ENCODE measurements at regions not wholly inside any gene's neighbourhood (a gene's known extent, or its start where the extent isn't known, plus 50 kb on each side); places are given as distances from the start of the nearest gene placed in this dataset.
A peak's percentile ranks its signal among the peaks of the same experiment; 100 is the strongest.

- Mint-ChIP-seq H3K27ac (ENCODE audit: unreplicated experiment) (no peak overlapping the region), H3K9me3 (ENCODE audit: low read depth) (peaks cover 7% of the 10 kb centered on the region), H3K4me3 (ENCODE audit: unreplicated experiment) (no peak overlapping the region), H3K27me3 (ENCODE audit: low read depth) (no peaks in the 10 kb centered on the region), H3K4me1 (ENCODE audit: low read depth) (peaks cover 9% of the 10 kb centered on the region), H3K36me3 (ENCODE audit: low read depth) (no peaks in the 10 kb centered on the region)
- DNase-seq (ENCODE audit: low spot score) = no peak
- TF ChIP-seq CTCF (IDR thresholded peaks at IDR 0.05) = no peak
These were observed 180.5 kb downstream of the KITLG start for GRCh38 chr12:88399811-88400210.

- peaks cover 6% of the 10 kb centered on the region for H3K9me3 Mint-ChIP-seq (ENCODE audit: low read depth)
- no peak for DNase-seq (ENCODE audit: low spot score)
- no peaks in the 10 kb centered on the region for H3K27me3 Mint-ChIP-seq (ENCODE audit: low read depth)
- no peak for TF ChIP-seq CTCF (IDR thresholded peaks at IDR 0.05)
- H3K4me1 Mint-ChIP-seq (ENCODE audit: low read depth) = peaks cover 9% of the 10 kb centered on the region
- no peaks in the 10 kb centered on the region for H3K36me3 Mint-ChIP-seq (ENCODE audit: low read depth)
- no peak overlapping the region for H3K27ac Mint-ChIP-seq (ENCODE audit: unreplicated experiment)
- H3K4me3 Mint-ChIP-seq (ENCODE audit: unreplicated experiment) = no peak overlapping the region
These were observed 180.0 kb downstream of the KITLG start for GRCh38 chr12:88400302-88400701.

- DNase-seq (ENCODE audit: low spot score) = no peak
- Mint-ChIP-seq H3K4me3 (ENCODE audit: unreplicated experiment) (peak overlapping the region; percentile 0), H3K36me3 (ENCODE audit: low read depth) (no peaks in the 10 kb centered on the region)
These were observed 179.1 kb downstream of the KITLG start for GRCh38 chr12:88401155-88401554.

GRCh38 chr12:88406905-88407304, 173.4 kb downstream of the KITLG start:
- Mint-ChIP-seq H3K36me3 (ENCODE audit: low read depth) (no peaks in the 10 kb centered on the region), H3K9me3 (ENCODE audit: low read depth) (peaks cover 6% of the 10 kb centered on the region), H3K4me1 (ENCODE audit: low read depth) (no peaks in the 10 kb centered on the region), H3K27me3 (ENCODE audit: low read depth) (no peaks in the 10 kb centered on the region), H3K27ac (ENCODE audit: unreplicated experiment) (no peak overlapping the region), H3K4me3 (ENCODE audit: unreplicated experiment) (no peak overlapping the region)
- TF ChIP-seq CTCF (IDR thresholded peaks at IDR 0.05) = no peak
- no peak for DNase-seq (ENCODE audit: low spot score)

More at GRCh38 chr12:88401155-88401554, 179.1 kb downstream of the KITLG start:
- TF ChIP-seq CTCF (IDR thresholded peaks at IDR 0.05) = no peak
- peaks cover 9% of the 10 kb centered on the region for H3K4me1 Mint-ChIP-seq (ENCODE audit: low read depth)
- H3K27ac Mint-ChIP-seq (ENCODE audit: unreplicated experiment) = no peak overlapping the region
- H3K9me3 Mint-ChIP-seq (ENCODE audit: low read depth) = peaks cover 6% of the 10 kb centered on the region
- no peaks in the 10 kb centered on the region for H3K27me3 Mint-ChIP-seq (ENCODE audit: low read depth)

GRCh38 chr12:88408823-88409222, 171.4 kb downstream of the KITLG start:
- H3K4me3 Mint-ChIP-seq (ENCODE audit: unreplicated experiment) = no peak overlapping the region
- DNase-seq (ENCODE audit: low spot score) = no peak
- H3K27me3 Mint-ChIP-seq (ENCODE audit: low read depth) = no peaks in the 10 kb centered on the region
- no peak overlapping the region for H3K27ac Mint-ChIP-seq (ENCODE audit: unreplicated experiment)
- no peaks in the 10 kb centered on the region for H3K4me1 Mint-ChIP-seq (ENCODE audit: low read depth)
- TF ChIP-seq CTCF (IDR thresholded peaks at IDR 0.05) = no peak
- H3K36me3 Mint-ChIP-seq (ENCODE audit: low read depth) = no peaks in the 10 kb centered on the region
- H3K9me3 Mint-ChIP-seq (ENCODE audit: low read depth) = no peaks in the 10 kb centered on the region
